ENCODE measurements at regions not wholly inside any gene's neighbourhood (a gene's known extent, or its start where the extent isn't known, plus 50 kb on each side); places are given as distances from the start of the nearest gene placed in this dataset.
"Not testable (repeated sequence)": the region's sequence is repeated elsewhere in the genome, so short reads cannot be mapped to it uniquely, and the experiment has no call there.

GRCh38 chrX:121365572-121366161 lies 318.3 kb downstream of the GLUD2 start:
- Histone ChIP-seq H3K4me1 (ENCODE audit: control insufficient read depth, extremely low read depth, insufficient read depth, low read length) (no peaks in the 10 kb centered on the region), H3K4me3 (ENCODE audit: control insufficient read depth in 2 of 3, extremely low read depth in 1 of 3, insufficient read depth in 2 of 3, low read depth in 1 of 3, low read length in 3 of 3) (no peak overlapping the region), H4K20me1 (ENCODE audit: control insufficient read depth, extremely low read depth, insufficient read depth, low read length) (no peaks in the 10 kb centered on the region), H3K4me2 (ENCODE audit: control insufficient read depth, extremely low read depth, insufficient read depth, low read depth, low read length) (no peak overlapping the region), H3K27ac (ENCODE audit: control insufficient read depth, insufficient read depth, low read length) (no peak overlapping the region), H3K79me2 (ENCODE audit: control insufficient read depth, insufficient read depth, low read length) (no peaks in the 10 kb centered on the region), H3K9me1 (ENCODE audit: control insufficient read depth, extremely low read depth, insufficient read depth, low read length) (no peaks in the 10 kb centered on the region), H3K27me3 (ENCODE audit: control insufficient read depth, extremely low read depth, insufficient read depth, low read length) (no peaks in the 10 kb centered on the region), H3K9me3 (ENCODE audit: control insufficient read depth, low read depth, low read length) (no peaks in the 10 kb centered on the region), H2AFZ (ENCODE audit: control insufficient read depth, low read length) (no peak overlapping the region), H3K36me3 (ENCODE audit: control insufficient read depth in 2 of 2, extremely low read depth in 1 of 2, insufficient read depth in 2 of 2, low read length in 2 of 2) (no peaks in the 10 kb centered on the region), H3K9ac (ENCODE audit: control insufficient read depth, extremely low read depth, insufficient read depth, low read length) (no peak overlapping the region)
- dilution Hi-C loops (cut with MboI; ENCODE audit: extremely low pct_ligation_motif_present, low sequenced_read_pairs): no loop called here
- FAIRE-seq (no peak), DNase-seq (ENCODE audit: low read depth, low spot score) (no peak)
- no peak for TF ChIP-seq EZH2 (IDR thresholded peaks at IDR 0.05; ENCODE audit: low read length)
- TF ChIP-seq, protein P1, sequence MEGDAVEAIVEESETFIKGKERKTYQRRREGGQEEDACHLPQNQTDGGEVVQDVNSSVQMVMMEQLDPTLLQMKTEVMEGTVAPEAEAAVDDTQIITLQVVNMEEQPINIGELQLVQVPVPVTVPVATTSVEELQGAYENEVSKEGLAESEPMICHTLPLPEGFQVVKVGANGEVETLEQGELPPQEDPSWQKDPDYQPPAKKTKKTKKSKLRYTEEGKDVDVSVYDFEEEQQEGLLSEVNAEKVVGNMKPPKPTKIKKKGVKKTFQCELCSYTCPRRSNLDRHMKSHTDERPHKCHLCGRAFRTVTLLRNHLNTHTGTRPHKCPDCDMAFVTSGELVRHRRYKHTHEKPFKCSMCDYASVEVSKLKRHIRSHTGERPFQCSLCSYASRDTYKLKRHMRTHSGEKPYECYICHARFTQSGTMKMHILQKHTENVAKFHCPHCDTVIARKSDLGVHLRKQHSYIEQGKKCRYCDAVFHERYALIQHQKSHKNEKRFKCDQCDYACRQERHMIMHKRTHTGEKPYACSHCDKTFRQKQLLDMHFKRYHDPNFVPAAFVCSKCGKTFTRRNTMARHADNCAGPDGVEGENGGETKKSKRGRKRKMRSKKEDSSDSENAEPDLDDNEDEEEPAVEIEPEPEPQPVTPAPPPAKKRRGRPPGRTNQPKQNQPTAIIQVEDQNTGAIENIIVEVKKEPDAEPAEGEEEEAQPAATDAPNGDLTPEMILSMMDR (optimal IDR thresholded peaks at IDR 0.05 in 1 of 3, IDR thresholded peaks at IDR 0.05 in 1 of 3, conservative IDR thresholded peaks at IDR 0.05 in 1 of 3; ENCODE audit: extremely low read depth in 1 of 3, insufficient read depth in 2 of 3, low read length in 3 of 3): no peak

DNA sequence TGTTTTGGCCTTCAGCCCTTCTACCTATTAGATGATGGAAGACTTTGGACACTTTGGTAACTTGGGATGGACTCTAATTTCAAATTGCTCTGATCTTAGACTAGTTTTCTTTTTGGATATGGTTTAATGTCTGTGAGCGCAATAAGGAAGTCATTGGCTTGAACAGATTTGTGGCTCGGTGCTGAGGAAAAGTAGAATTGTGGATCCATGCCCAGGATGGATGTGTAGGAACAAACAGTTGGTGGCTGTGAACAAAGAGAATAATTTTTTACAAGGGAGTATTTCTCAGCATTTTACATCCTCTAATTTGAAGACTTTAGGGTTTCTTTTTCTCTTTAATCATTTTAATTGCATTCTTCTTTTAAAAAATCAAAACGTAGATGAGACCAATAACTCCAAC lies 327.1 kb downstream of the GLUD2 start:
- H3K4me2 ChIP-seq (ENCODE audit: control insufficient read depth, extremely low read depth, insufficient read depth, low read depth, low read length): no peak overlapping the region
- FAIRE-seq (no peak), DNase-seq (ENCODE audit: low read depth, low spot score) (no peak)
- dilution Hi-C loops (cut with MboI; ENCODE audit: extremely low pct_ligation_motif_present, low sequenced_read_pairs): no loop called here
- H3K36me3 ChIP-seq (ENCODE audit: control insufficient read depth in 2 of 2, extremely low read depth in 1 of 2, insufficient read depth in 2 of 2, low read length in 2 of 2): no peaks in the 10 kb centered on the region
- H3K4me1 ChIP-seq (ENCODE audit: control insufficient read depth, extremely low read depth, insufficient read depth, low read length): no peaks in the 10 kb centered on the region
- no peaks in the 10 kb centered on the region for H3K79me2 ChIP-seq (ENCODE audit: control insufficient read depth, insufficient read depth, low read length)
- H4K20me1 ChIP-seq (ENCODE audit: control insufficient read depth, extremely low read depth, insufficient read depth, low read length): no peaks in the 10 kb centered on the region
- no peaks in the 10 kb centered on the region for H3K9me1 ChIP-seq (ENCODE audit: control insufficient read depth, extremely low read depth, insufficient read depth, low read length)
- H3K4me3 ChIP-seq (ENCODE audit: control insufficient read depth in 2 of 3, extremely low read depth in 1 of 3, insufficient read depth in 2 of 3, low read depth in 1 of 3, low read length in 3 of 3): no peak overlapping the region
- no peaks in the 10 kb centered on the region for H3K9me3 ChIP-seq (ENCODE audit: control insufficient read depth, low read depth, low read length)
- H3K9ac ChIP-seq (ENCODE audit: control insufficient read depth, extremely low read depth, insufficient read depth, low read length): no peak overlapping the region
- H2AFZ ChIP-seq (ENCODE audit: control insufficient read depth, low read length): no peak overlapping the region
- TF ChIP-seq EZH2 (IDR thresholded peaks at IDR 0.05; ENCODE audit: low read length): no peak
- TF ChIP-seq, protein P1 (optimal IDR thresholded peaks at IDR 0.05 in 1 of 3, IDR thresholded peaks at IDR 0.05 in 1 of 3, conservative IDR thresholded peaks at IDR 0.05 in 1 of 3; ENCODE audit: extremely low read depth in 1 of 3, insufficient read depth in 2 of 3, low read length in 3 of 3): no peak
- no peaks in the 10 kb centered on the region for H3K27me3 ChIP-seq (ENCODE audit: control insufficient read depth, extremely low read depth, insufficient read depth, low read length)
- H3K27ac ChIP-seq (ENCODE audit: control insufficient read depth, insufficient read depth, low read length): no peak overlapping the region

DNA sequence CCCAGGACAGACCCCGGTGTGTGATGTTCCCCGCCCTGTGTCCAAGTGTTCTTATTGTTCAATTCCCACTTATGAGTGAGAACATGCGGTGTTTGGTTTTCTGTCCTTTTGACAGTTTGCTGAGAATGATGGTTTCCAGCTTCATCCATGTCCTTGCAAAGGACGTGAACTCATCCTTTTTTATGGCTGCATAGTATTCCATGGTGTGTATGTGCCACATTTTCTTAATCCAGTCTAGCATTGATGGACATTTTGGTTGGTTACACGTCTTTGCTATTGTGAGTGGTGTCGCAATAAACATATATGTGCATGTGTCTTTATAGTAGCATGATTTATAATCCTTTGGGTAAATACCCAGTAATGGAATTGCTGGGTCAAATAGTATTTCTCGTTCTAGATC lies 334.5 kb downstream of the GLUD2 start:
- FAIRE-seq; DNase-seq (ENCODE audit: low read depth, low spot score); dilution Hi-C loops (cut with MboI; ENCODE audit: extremely low pct_ligation_motif_present, low sequenced_read_pairs): not testable (repeated sequence)

More for the DNA sequence above, 334.5 kb downstream of the GLUD2 start:
- not testable (repeated sequence) for H3K9ac ChIP-seq (ENCODE audit: control insufficient read depth, extremely low read depth, insufficient read depth, low read length); H3K4me3 ChIP-seq (ENCODE audit: control insufficient read depth in 2 of 3, extremely low read depth in 1 of 3, insufficient read depth in 2 of 3, low read depth in 1 of 3, low read length in 3 of 3); H2AFZ ChIP-seq (ENCODE audit: control insufficient read depth, low read length); H3K27me3 ChIP-seq (ENCODE audit: control insufficient read depth, extremely low read depth, insufficient read depth, low read length); H3K4me1 ChIP-seq (ENCODE audit: control insufficient read depth, extremely low read depth, insufficient read depth, low read length); H4K20me1 ChIP-seq (ENCODE audit: control insufficient read depth, extremely low read depth, insufficient read depth, low read length); H3K9me1 ChIP-seq (ENCODE audit: control insufficient read depth, extremely low read depth, insufficient read depth, low read length); H3K27ac ChIP-seq (ENCODE audit: control insufficient read depth, insufficient read depth, low read length); H3K9me3 ChIP-seq (ENCODE audit: control insufficient read depth, low read depth, low read length); H3K4me2 ChIP-seq (ENCODE audit: control insufficient read depth, extremely low read depth, insufficient read depth, low read depth, low read length); H3K36me3 ChIP-seq (ENCODE audit: control insufficient read depth in 2 of 2, extremely low read depth in 1 of 2, insufficient read depth in 2 of 2, low read length in 2 of 2); H3K79me2 ChIP-seq (ENCODE audit: control insufficient read depth, insufficient read depth, low read length)

All from keratinocyte (primary cell).